ENCODE measurements at regions not wholly inside any gene's neighbourhood (a gene's known extent, or its start where the extent isn't known, plus 50 kb on each side); places are given as distances from the start of the nearest gene placed in this dataset.

GRCh38 chr6:91486200-91486599 is 899.3 kb upstream of the MAP3K7 start:
- Histone ChIP-seq H3K36me3 (ENCODE audit: control insufficient read depth in 4 of 4, insufficient read depth in 3 of 4, low read depth in 1 of 4, low read length in 3 of 4) (no peaks in the 10 kb centered on the region), H3K9ac (ENCODE audit: low read depth in 1 of 2, low read length in 2 of 2) (no peak overlapping the region), H3K9me3 (ENCODE audit: control insufficient read depth in 4 of 4, low read length in 3 of 4) (no peaks in the 10 kb centered on the region), H3K4me1 (ENCODE audit: control insufficient read depth in 4 of 4, insufficient read depth in 4 of 4, low read length in 3 of 4) (no peaks in the 10 kb centered on the region), H3K4me3 (ENCODE audit: low read depth in 1 of 3, low read length in 3 of 3) (no peak overlapping the region), H3K27ac (ENCODE audit: low read depth in 1 of 2, low read length in 2 of 2) (no peak overlapping the region), H3K27me3 (ENCODE audit: control insufficient read depth in 4 of 4, insufficient read depth in 4 of 4, low read length in 3 of 4) (no peaks in the 10 kb centered on the region)
- no peak for TF ChIP-seq RXRA (IDR thresholded peaks at IDR 0.05)
- no peak for TF ChIP-seq EGR1 (IDR thresholded peaks at IDR 0.05; ENCODE audit: low read depth in 2 of 2)
- TF ChIP-seq YY1 (IDR thresholded peaks at IDR 0.05), result no peak
- TF ChIP-seq JUND (IDR thresholded peaks at IDR 0.05), result no peak
- no peak for TF ChIP-seq ZBTB33 (IDR thresholded peaks at IDR 0.05)
- TF ChIP-seq TAF1 (conservative IDR thresholded peaks at IDR 0.05), result no peak
- no peak for TF ChIP-seq CTCF (IDR thresholded peaks at IDR 0.05; ENCODE audit: low read depth, low read length, missing input control)
- no peak for TF ChIP-seq SP1 (IDR thresholded peaks at IDR 0.05)
- no peak for TF ChIP-seq FOXA1 (IDR thresholded peaks at IDR 0.05)
- no peak for TF ChIP-seq HNF4A (conservative IDR thresholded peaks at IDR 0.05)
- no peak for TF ChIP-seq NR2F2 (IDR thresholded peaks at IDR 0.05)
- TF ChIP-seq FOXA2 (IDR thresholded peaks at IDR 0.05), result no peak
- no peak for TF ChIP-seq MAX (IDR thresholded peaks at IDR 0.05)
- TF ChIP-seq REST (IDR thresholded peaks at IDR 0.05), result no peak
- TF ChIP-seq ATF3 (IDR thresholded peaks at IDR 0.05), result no peak
- TF ChIP-seq HNF4G (IDR thresholded peaks at IDR 0.05), result no peak
- TF ChIP-seq GABPA (IDR thresholded peaks at IDR 0.05 in 1 of 2, conservative IDR thresholded peaks at IDR 0.05 in 1 of 2), result no peak
- TF ChIP-seq RAD21 (IDR thresholded peaks at IDR 0.05), result no peak
- 84% methylated on average over 1 of the region's 1 CpG for WGBS
- no peak for DNase-seq (ENCODE audit: low spot score)

Data from liver (tissue), 8 donors.